ENCODE measurements at regions not wholly inside any gene's neighbourhood (a gene's known extent, or its start where the extent isn't known, plus 50 kb on each side); places are given as distances from the start of the nearest gene placed in this dataset.

- Histone ChIP-seq H3K36me3 (ENCODE audit: control insufficient read depth in 1 of 2, insufficient read depth in 2 of 2, low read depth in 1 of 2, low read length in 2 of 2) (no peaks in the 10 kb centered on the region), H2BK15ac (ENCODE audit: low read depth, poor library complexity, severe bottlenecking) (no peak overlapping the region), H2AFZ (ENCODE audit: low read depth, low read length) (no peak overlapping the region), H4K8ac (ENCODE audit: low read length) (no peak overlapping the region), H3K18ac (ENCODE audit: low read depth in 1 of 2, low read length in 2 of 2) (no peak overlapping the region), H2BK5ac (ENCODE audit: low read depth, low read length, poor library complexity, severe bottlenecking) (no peak overlapping the region), H3K27ac (ENCODE audit: low read length, poor library complexity, severe bottlenecking) (no peak overlapping the region), H3K27me3 (ENCODE audit: control insufficient read depth in 1 of 2, insufficient read depth in 1 of 2, low read length in 2 of 2) (no peaks in the 10 kb centered on the region), H3K79me1 (replicated peaks; ENCODE audit: low read length, poor library complexity, severe bottlenecking) (no peaks in the 10 kb centered on the region), H3K4me1 (ENCODE audit: control insufficient read depth, insufficient read depth, low read depth, low read length) (no peaks in the 10 kb centered on the region), H3K4ac (ENCODE audit: low read depth in 1 of 2, low read length in 2 of 2) (no peak overlapping the region), H3K14ac (ENCODE audit: low read length in 2 of 2) (no peak overlapping the region), H3K23ac (ENCODE audit: low read length in 2 of 2) (no peak overlapping the region), H3K9ac (ENCODE audit: low read length) (no peak overlapping the region), H2AK5ac (ENCODE audit: low read length, severe bottlenecking) (no peak overlapping the region), H3K4me3 (ENCODE audit: insufficient read depth in 1 of 2, low read depth in 1 of 2, low read length in 2 of 2) (no peak overlapping the region), H3K4me2 (ENCODE audit: low read length, poor library complexity, severe bottlenecking) (no peak overlapping the region), H4K91ac (ENCODE audit: low read length) (no peak overlapping the region), H2BK120ac (ENCODE audit: low read depth, low read length) (no peak overlapping the region), H3K9me3 (ENCODE audit: control insufficient read depth, low read length) (no peaks in the 10 kb centered on the region), H2BK12ac (ENCODE audit: low read length in 2 of 2) (no peak overlapping the region)
- DNase-seq: no peak
- WGBS: 84% methylated on average over 2 of the region's 2 CpGs
Observed at GRCh38 chr9:28342815-28343338, 769.6 kb upstream of the C9orf72 start.

GRCh38 chr9:28363151-28363562 lies 789.9 kb upstream of the C9orf72 start:
- Histone ChIP-seq H2AFZ (ENCODE audit: low read depth, low read length) (no peak overlapping the region), H3K36me3 (ENCODE audit: control insufficient read depth in 1 of 2, insufficient read depth in 2 of 2, low read depth in 1 of 2, low read length in 2 of 2) (no peaks in the 10 kb centered on the region), H3K9ac (ENCODE audit: low read length) (no peak overlapping the region), H3K4me1 (ENCODE audit: control insufficient read depth, insufficient read depth, low read depth, low read length) (no peaks in the 10 kb centered on the region), H3K27ac (ENCODE audit: low read length, poor library complexity, severe bottlenecking) (no peak overlapping the region), H3K9me3 (ENCODE audit: control insufficient read depth, low read length) (no peaks in the 10 kb centered on the region), H2BK12ac (ENCODE audit: low read length in 2 of 2) (no peak overlapping the region), H4K91ac (ENCODE audit: low read length) (no peak overlapping the region), H3K18ac (ENCODE audit: low read depth in 1 of 2, low read length in 2 of 2) (no peak overlapping the region), H2BK5ac (ENCODE audit: low read depth, low read length, poor library complexity, severe bottlenecking) (no peak overlapping the region), H3K23ac (ENCODE audit: low read length in 2 of 2) (no peak overlapping the region), H3K4ac (ENCODE audit: low read depth in 1 of 2, low read length in 2 of 2) (no peak overlapping the region), H2AK5ac (ENCODE audit: low read length, severe bottlenecking) (no peak overlapping the region), H3K14ac (ENCODE audit: low read length in 2 of 2) (no peak overlapping the region), H3K4me3 (ENCODE audit: insufficient read depth in 1 of 2, low read depth in 1 of 2, low read length in 2 of 2) (no peak overlapping the region), H2BK15ac (ENCODE audit: low read depth, poor library complexity, severe bottlenecking) (no peak overlapping the region), H2BK120ac (ENCODE audit: low read depth, low read length) (no peak overlapping the region), H3K4me2 (ENCODE audit: low read length, poor library complexity, severe bottlenecking) (no peak overlapping the region), H3K27me3 (ENCODE audit: control insufficient read depth in 1 of 2, insufficient read depth in 1 of 2, low read length in 2 of 2) (no peaks in the 10 kb centered on the region), H4K8ac (ENCODE audit: low read length) (no peak overlapping the region), H3K79me1 (replicated peaks; ENCODE audit: low read length, poor library complexity, severe bottlenecking) (no peaks in the 10 kb centered on the region)
- 72% methylated on average over 2 of the region's 2 CpGs for WGBS
- peak; percentile 29 for DNase-seq

GRCh38 chr9:28365020-28365640 lies 791.8 kb upstream of the C9orf72 start:
- Histone ChIP-seq H3K79me1 (replicated peaks; ENCODE audit: low read length, poor library complexity, severe bottlenecking) (no peaks in the 10 kb centered on the region), H3K27ac (ENCODE audit: low read length, poor library complexity, severe bottlenecking) (no peak overlapping the region), H2BK120ac (ENCODE audit: low read depth, low read length) (no peak overlapping the region), H3K4me1 (ENCODE audit: control insufficient read depth, insufficient read depth, low read depth, low read length) (no peaks in the 10 kb centered on the region), H3K4me3 (ENCODE audit: insufficient read depth in 1 of 2, low read depth in 1 of 2, low read length in 2 of 2) (peak overlapping the region in 1 of 2 experiments; percentile 11), H2BK5ac (ENCODE audit: low read depth, low read length, poor library complexity, severe bottlenecking) (no peak overlapping the region), H2AK5ac (ENCODE audit: low read length, severe bottlenecking) (no peak overlapping the region), H3K36me3 (ENCODE audit: control insufficient read depth in 1 of 2, insufficient read depth in 2 of 2, low read depth in 1 of 2, low read length in 2 of 2) (no peaks in the 10 kb centered on the region), H3K18ac (ENCODE audit: low read depth in 1 of 2, low read length in 2 of 2) (no peak overlapping the region), H3K23ac (ENCODE audit: low read length in 2 of 2) (no peak overlapping the region), H3K9me3 (ENCODE audit: control insufficient read depth, low read length) (no peaks in the 10 kb centered on the region), H3K9ac (ENCODE audit: low read length) (peak overlapping the region; percentile 49), H2BK15ac (ENCODE audit: low read depth, poor library complexity, severe bottlenecking) (no peak overlapping the region), H4K91ac (ENCODE audit: low read length) (no peak overlapping the region), H4K8ac (ENCODE audit: low read length) (no peak overlapping the region), H3K4me2 (ENCODE audit: low read length, poor library complexity, severe bottlenecking) (no peak overlapping the region), H2AFZ (ENCODE audit: low read depth, low read length) (no peak overlapping the region), H3K27me3 (ENCODE audit: control insufficient read depth in 1 of 2, insufficient read depth in 1 of 2, low read length in 2 of 2) (no peaks in the 10 kb centered on the region), H3K14ac (ENCODE audit: low read length in 2 of 2) (no peak overlapping the region), H3K4ac (ENCODE audit: low read depth in 1 of 2, low read length in 2 of 2) (no peak overlapping the region), H2BK12ac (ENCODE audit: low read length in 2 of 2) (no peak overlapping the region)
- peak; percentile 40 for DNase-seq
- WGBS: 60% methylated on average over 5 of the region's 6 CpGs

GRCh38 chr9:28365728-28366127 lies 792.4 kb upstream of the C9orf72 start:
- Histone ChIP-seq H3K18ac (ENCODE audit: low read depth in 1 of 2, low read length in 2 of 2) (no peak overlapping the region), H2BK12ac (ENCODE audit: low read length in 2 of 2) (no peak overlapping the region), H3K27ac (ENCODE audit: low read length, poor library complexity, severe bottlenecking) (no peak overlapping the region), H3K4me2 (ENCODE audit: low read length, poor library complexity, severe bottlenecking) (no peak overlapping the region), H4K91ac (ENCODE audit: low read length) (no peak overlapping the region), H2BK120ac (ENCODE audit: low read depth, low read length) (no peak overlapping the region), H4K8ac (ENCODE audit: low read length) (no peak overlapping the region), H3K4me3 (ENCODE audit: insufficient read depth in 1 of 2, low read depth in 1 of 2, low read length in 2 of 2) (peak overlapping the region in 1 of 2 experiments; percentile 11), H3K9ac (ENCODE audit: low read length) (peak overlapping the region; percentile 49), H2AK5ac (ENCODE audit: low read length, severe bottlenecking) (no peak overlapping the region), H3K14ac (ENCODE audit: low read length in 2 of 2) (no peak overlapping the region), H3K4me1 (ENCODE audit: control insufficient read depth, insufficient read depth, low read depth, low read length) (no peaks in the 10 kb centered on the region), H3K23ac (ENCODE audit: low read length in 2 of 2) (no peak overlapping the region), H3K79me1 (replicated peaks; ENCODE audit: low read length, poor library complexity, severe bottlenecking) (no peaks in the 10 kb centered on the region), H2BK15ac (ENCODE audit: low read depth, poor library complexity, severe bottlenecking) (no peak overlapping the region), H3K36me3 (ENCODE audit: control insufficient read depth in 1 of 2, insufficient read depth in 2 of 2, low read depth in 1 of 2, low read length in 2 of 2) (no peaks in the 10 kb centered on the region), H2BK5ac (ENCODE audit: low read depth, low read length, poor library complexity, severe bottlenecking) (no peak overlapping the region), H2AFZ (ENCODE audit: low read depth, low read length) (no peak overlapping the region), H3K4ac (ENCODE audit: low read depth in 1 of 2, low read length in 2 of 2) (no peak overlapping the region), H3K27me3 (ENCODE audit: control insufficient read depth in 1 of 2, insufficient read depth in 1 of 2, low read length in 2 of 2) (no peaks in the 10 kb centered on the region), H3K9me3 (ENCODE audit: control insufficient read depth, low read length) (no peaks in the 10 kb centered on the region)
- DNase-seq: peak; percentile 20
- 100% methylated on average over 2 of the region's 2 CpGs for WGBS
